GM10248 (cell line): ENCODE measurements at regions not wholly inside any gene's neighbourhood (a gene's known extent, or its start where the extent isn't known, plus 50 kb on each side); places are given as distances from the start of the nearest gene placed in this dataset.

Source experiments
- CTCF ChIA-PET: fragments of 300-600 bp; sonication (Branson Sonifier 250); formaldehyde crosslinking; extraction: SDS; loops from one replicate; lab custom pipeline; 2021; ENCODE audit warnings: antibody characterized with exemption; lab: Yijun Ruan, JAX
- POLR2A ChIA-PET: fragments of 350-650 bp; sonication (Branson Sonifier 250); formaldehyde crosslinking; extraction: SDS; loops from one replicate; lab custom pipeline; 2020; ENCODE audit warnings: antibody characterized with exemption; lab: Yijun Ruan, JAX
- DNase-seq: peaks from one replicate; pipeline ENCODE4 v3.0.0; 2012; ENCODE audit errors: extremely low spot score
- CTCF ChIP-seq: IDR thresholded peaks from 2 replicates; pipeline ENCODE4 v1.5.1; 2012; ENCODE audit warnings: mild to moderate bottlenecking, low read depth; ENCODE audit errors: extremely low read depth, missing control alignments, control extremely low read depth

DNA sequence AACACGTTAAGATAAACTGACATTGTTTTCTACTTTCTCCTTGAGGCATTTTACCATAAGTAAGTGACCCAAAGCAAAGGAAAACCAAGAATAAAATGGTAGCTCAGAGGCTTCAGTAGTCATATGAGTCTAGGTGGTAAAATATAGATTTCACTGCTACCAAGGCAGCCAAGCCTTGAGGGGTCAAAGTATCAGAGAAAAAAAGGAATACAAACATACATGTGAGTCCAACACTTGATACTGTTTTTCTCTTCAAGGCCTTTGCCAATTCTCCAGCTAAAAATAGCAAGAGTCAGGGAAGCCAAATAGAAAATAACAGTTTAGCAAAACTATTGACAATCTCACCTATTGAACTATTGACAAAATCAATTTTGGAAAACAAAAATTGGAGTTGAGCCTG is 925.9 kb downstream of the BCL11A start:
- ChIA-PET POLR2A (no interaction called here), CTCF (no interaction called here)
- no peak for DNase-seq
- TF ChIP-seq CTCF, result no peak

DNA sequence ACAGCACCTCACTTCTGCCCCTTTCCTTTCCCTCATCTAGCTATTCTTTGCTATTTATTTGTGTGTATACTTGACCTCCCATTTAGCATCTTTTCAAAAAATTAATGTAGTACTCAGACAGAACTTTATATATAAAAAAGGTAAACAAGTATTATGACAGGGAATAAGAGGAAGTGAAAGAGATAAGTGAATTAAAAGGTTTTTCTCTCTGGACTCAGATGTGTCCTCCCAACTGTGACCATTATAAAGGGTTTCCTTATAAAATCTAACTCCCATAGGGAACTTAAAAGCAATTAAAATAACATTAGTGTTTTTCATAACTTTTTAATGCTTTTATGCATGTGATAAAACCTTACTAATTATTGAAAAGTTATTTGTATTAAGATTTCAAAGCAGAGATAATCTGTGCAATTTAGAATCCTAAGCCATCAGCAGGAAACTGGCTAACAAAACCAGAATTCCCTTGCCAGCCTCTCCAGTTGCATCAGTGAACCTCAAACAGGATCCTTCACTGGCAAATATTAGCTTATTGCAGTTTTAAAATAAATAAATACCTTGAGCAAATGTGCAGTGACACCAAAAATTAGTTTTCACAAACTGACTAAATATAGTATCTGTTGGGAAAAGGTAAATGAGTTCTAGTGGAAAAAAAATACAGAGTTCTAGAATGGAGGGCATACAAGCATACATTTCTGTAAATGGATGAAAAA is 930.7 kb downstream of the BCL11A start:
- DNase-seq, result no peak
- no peak for TF ChIP-seq CTCF
- CTCF ChIA-PET, result interaction anchor here (1.1 kb wide), 1 partner anchor 22 kb away, joined by 3 read pairs; no protein-coding TSS in a partner anchor
- POLR2A ChIA-PET, result no interaction called here

- TF ChIP-seq CTCF, result no peak
- CTCF ChIA-PET, result no interaction called here
- POLR2A ChIA-PET, result no interaction called here
- DNase-seq, result no peak
Measured at GRCh38 chr2:59604123-59604522, 949.3 kb downstream of the BCL11A start.

DNA sequence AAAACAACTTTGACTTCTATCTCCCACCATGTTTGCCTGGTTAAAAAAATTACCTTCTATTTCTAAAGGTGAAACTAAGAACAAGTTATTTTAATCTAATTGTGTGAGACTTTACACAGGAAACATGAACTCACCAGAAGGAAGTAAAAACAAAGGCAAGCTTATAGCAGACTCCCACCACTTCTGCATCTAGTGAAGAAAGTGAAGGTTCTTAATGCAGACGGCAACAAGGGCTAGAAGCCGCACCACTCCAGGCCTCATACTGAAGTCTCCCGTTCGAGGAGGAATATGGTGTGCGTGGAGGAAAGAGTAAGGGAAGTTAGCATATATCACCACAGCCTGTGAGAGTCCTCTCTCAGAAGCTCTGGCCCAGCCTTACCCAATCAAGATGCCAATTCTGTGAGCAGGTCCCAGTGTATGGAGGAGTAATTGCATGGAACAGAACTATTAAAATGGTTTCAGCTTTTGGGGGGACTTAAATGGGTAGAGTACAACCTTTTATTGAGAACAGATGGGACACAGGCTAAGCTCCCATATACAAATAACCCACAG is 958.7 kb downstream of the BCL11A start:
- no peak for DNase-seq
- no peak for TF ChIP-seq CTCF
- ChIA-PET POLR2A (no interaction called here), CTCF (no interaction called here)

DNA sequence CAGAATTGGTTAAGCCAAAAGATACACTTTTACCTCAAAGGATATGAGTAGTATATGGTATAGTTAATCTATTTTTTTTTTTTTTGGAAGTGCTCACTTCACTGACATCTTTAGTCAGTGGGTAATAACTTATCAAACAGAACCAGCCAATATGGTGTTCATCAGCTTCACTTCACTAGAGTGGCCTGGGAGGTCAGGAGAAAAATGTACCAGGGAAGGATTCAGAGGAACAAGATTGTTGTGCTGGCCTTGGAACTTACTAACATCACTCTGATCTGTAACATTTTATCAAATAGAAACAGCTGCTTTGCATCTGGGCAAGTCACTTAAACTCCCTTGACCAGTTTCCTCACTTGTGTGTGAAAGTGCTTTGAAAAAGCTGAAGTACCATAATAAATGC is 962.7 kb downstream of the BCL11A start:
- ChIA-PET CTCF (interaction anchor here (0.7 kb wide), 1 partner anchor 9 kb away, joined by 3 read pairs; no protein-coding TSS in a partner anchor), POLR2A (no interaction called here)
- no peak for TF ChIP-seq CTCF
- no peak for DNase-seq

DNA sequence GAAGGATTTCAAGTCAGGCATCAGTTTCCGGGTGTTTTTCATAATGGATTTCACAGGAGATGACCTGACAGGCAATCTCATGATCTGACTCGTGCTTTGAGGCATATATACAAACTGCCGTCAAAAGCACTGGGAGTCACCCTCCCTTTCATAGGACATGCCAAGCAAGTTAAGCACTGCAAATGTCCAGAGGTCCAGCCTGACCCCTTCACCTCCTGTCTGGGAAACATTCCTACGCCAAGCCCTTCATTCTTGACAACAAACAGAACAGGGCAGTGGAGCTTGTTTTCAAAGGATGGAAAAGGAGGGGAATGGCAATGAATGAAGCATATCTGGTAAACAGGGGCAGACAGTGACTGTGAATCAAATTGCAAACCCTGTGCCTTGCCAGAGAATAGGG is 963.6 kb downstream of the BCL11A start:
- ChIA-PET POLR2A (no interaction called here), CTCF (no interaction called here)
- no peak for DNase-seq
- no peak for TF ChIP-seq CTCF
